IPS-20b (cell line): ENCODE measurements at regions not wholly inside any gene's neighbourhood (a gene's known extent, or its start where the extent isn't known, plus 50 kb on each side); places are given as distances from the start of the nearest gene placed in this dataset.

Experiments
- H3K27ac ChIP-seq: one replicate; pipeline ENCODE4 v1.5.1; 2013; ENCODE audit warnings: low read length
- H3K27me3 ChIP-seq: 2 replicates; pipeline ENCODE4 v1.6.1; 2013; ENCODE audit warnings: mild to moderate bottlenecking, low read length, inconsistent platforms; ENCODE audit not compliant: insufficient read depth
- H3K36me3 ChIP-seq: 2 replicates; pipeline ENCODE4 v1.6.1; 2013; ENCODE audit warnings: low read depth, mild to moderate bottlenecking, inconsistent platforms, low read length, moderate library complexity; ENCODE audit not compliant: insufficient read depth
- H3K4me1 ChIP-seq: 2 replicates; pipeline ENCODE4 v1.6.1; 2013; ENCODE audit warnings: mild to moderate bottlenecking, control low read depth, inconsistent platforms, low read length, moderate library complexity; ENCODE audit not compliant: insufficient read depth
- H3K4me3 ChIP-seq: 2 replicates; pipeline ENCODE4 v1.5.1; 2013; ENCODE audit warnings: mild to moderate bottlenecking, low read length, inconsistent platforms
- H3K9ac ChIP-seq: 2 replicates; pipeline ENCODE4 v1.6.1; 2013; ENCODE audit warnings: low read depth, mild to moderate bottlenecking, inconsistent platforms, low read length, moderate library complexity
- H3K9me3 ChIP-seq: 2 replicates; pipeline ENCODE4 v1.6.1; 2013; ENCODE audit warnings: mild to moderate bottlenecking, low read depth, low read length, inconsistent platforms; ENCODE audit not compliant: insufficient read depth

DNA sequence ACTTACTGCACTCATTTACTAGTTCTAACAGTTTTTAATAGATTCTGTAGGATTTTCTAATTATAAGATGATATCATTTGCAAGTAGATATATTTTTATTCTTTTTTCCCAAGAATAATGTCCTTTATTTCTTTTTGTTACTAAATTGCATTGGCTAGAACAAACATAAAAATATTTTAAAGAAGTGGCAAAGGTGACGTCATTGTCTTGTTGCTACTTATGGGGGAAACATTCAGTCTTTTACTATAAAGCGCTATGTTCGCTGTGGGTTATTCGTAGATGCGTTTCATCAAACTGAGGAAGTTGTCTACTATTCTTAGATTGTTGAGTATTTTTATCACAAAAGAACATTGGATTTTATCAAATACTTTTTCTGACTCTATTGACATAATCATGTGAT, 765.2 kb upstream of the POU3F3 start:
- peaks cover 7% of the 10 kb centered on the region; the same call in 1 of the 2 replicates for H3K4me1 ChIP-seq
- H3K36me3 ChIP-seq: no peaks in the 10 kb centered on the region
- no peaks in the 10 kb centered on the region; the same call in 1 of the 2 replicates for H3K9me3 ChIP-seq
- no peak overlapping the region for H3K27ac ChIP-seq
- H3K4me3 ChIP-seq: no peak overlapping the region
- H3K27me3 ChIP-seq: no peaks in the 10 kb centered on the region
- no peak overlapping the region for H3K9ac ChIP-seq

DNA sequence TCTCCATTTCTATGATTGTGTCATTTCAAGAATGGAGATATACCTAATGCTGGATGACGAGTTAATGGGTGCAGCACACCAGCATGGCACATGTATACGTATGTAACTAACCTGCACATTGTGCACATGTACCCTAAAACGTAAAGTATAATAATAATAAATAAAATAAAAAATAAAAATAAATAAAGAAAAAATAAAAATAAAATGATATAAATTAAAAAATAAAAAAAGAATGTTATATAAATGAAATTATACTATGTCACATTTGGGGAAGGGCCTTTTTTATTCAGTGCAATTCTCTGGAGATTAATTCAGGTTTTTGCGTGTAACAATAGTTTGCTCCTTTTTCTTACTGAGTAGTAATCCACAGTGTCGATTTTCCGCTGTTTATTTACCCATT, 763.5 kb upstream of the POU3F3 start:
- H3K36me3 ChIP-seq: no peaks in the 10 kb centered on the region
- H3K9me3 ChIP-seq: no peaks in the 10 kb centered on the region; the same call in 1 of the 2 replicates
- H3K4me1 ChIP-seq: peaks cover 7% of the 10 kb centered on the region; the same call in 1 of the 2 replicates
- H3K4me3 ChIP-seq: no peak overlapping the region
- H3K9ac ChIP-seq: no peak overlapping the region
- no peaks in the 10 kb centered on the region for H3K27me3 ChIP-seq
- no peak overlapping the region for H3K27ac ChIP-seq

DNA sequence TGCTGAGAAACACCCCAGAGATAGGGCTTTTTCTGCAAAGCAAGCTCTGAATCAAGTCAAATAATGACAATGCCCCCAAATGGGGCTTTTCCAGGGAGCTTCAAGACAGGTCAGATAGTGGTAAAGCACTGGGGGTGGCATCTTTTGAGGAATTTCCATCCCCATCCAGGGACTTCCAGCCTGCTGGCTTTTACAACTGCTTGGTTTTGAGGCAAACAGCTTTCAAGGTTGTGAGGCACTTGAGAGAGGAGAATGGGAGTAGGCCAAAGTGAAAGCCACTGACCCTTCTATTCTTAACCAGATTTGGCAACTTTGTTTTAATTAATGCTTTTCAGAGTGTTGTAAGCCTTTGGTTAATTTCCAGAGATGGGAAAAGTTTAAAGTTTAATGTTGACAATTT, 762.0 kb upstream of the POU3F3 start:
- H3K27ac ChIP-seq: no peak overlapping the region
- H3K4me1 ChIP-seq: peaks cover 7% of the 10 kb centered on the region; the same call in 1 of the 2 replicates
- H3K27me3 ChIP-seq: no peaks in the 10 kb centered on the region
- no peaks in the 10 kb centered on the region for H3K36me3 ChIP-seq
- H3K9me3 ChIP-seq: no peaks in the 10 kb centered on the region; the same call in 1 of the 2 replicates
- no peak overlapping the region; the same call in 1 of the 2 replicates for H3K9ac ChIP-seq
- no peak overlapping the region for H3K4me3 ChIP-seq

DNA sequence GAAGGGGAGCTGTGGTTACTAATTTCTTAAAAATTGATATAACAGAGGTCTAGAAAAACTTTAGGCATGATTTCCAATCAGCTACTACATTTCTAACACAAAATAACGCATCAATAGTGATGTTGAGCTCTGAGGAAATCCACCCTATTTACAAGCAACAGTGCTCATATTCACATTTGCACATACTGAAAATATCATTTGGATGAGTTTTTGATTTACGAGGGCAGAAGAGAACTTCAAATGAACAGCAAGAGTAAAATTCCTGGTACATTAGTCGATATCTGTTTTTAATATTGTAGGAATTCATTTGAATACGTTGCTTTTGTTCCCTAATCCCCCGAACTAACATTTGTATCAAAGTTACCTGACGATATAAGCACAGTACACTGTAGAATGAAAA, 761.0 kb upstream of the POU3F3 start:
- Histone ChIP-seq H3K4me1 (peaks cover 7% of the 10 kb centered on the region; the same call in 1 of the 2 replicates), H3K27me3 (no peaks in the 10 kb centered on the region), H3K36me3 (no peaks in the 10 kb centered on the region), H3K4me3 (no peak overlapping the region), H3K9me3 (no peaks in the 10 kb centered on the region; the same call in 1 of the 2 replicates), H3K9ac (no peak overlapping the region), H3K27ac (no peak overlapping the region)

DNA sequence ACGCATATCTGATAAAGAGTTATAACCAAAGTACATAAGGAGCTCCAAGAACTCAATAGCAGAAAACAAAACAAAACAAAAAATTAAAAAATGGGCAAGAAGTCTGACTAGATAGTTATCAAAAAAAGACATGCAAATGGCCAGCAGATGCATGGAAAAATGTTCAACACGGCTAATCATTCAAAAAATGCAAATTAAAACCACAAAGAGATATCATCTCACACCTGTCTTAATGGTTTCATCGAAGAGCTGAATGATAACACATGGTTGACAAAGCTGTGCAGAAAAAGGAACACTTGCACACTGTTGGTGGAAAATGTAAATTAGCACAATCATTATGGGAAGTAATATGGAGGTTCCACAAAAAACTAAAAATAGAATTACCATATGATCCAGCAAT, 751.3 kb upstream of the POU3F3 start:
- Histone ChIP-seq H3K9ac (no peak overlapping the region), H3K36me3 (no peaks in the 10 kb centered on the region), H3K4me1 (no peaks in the 10 kb centered on the region), H3K27me3 (no peaks in the 10 kb centered on the region), H3K4me3 (no peak overlapping the region), H3K9me3 (no peaks in the 10 kb centered on the region; the same call in 1 of the 2 replicates), H3K27ac (no peak overlapping the region)

DNA sequence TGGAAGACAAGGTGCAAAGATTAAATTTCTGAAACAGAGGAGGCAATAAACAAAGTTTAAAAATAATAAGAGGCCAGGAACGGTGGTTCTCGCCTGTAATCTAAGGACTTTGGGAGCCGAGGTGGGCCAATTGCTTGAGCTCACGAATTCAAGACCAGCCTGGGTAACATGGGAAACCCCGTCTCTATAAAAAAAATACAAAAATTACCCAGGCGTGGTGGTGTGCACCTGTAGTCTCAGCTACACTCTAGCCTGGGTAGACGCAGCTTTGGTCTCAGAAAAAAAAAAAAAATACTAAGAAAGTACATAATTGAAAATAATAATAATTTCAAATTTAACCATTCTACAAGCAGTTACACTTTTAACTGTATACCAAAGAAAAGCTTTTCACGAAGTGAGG, 744.6 kb upstream of the POU3F3 start:
- no peaks in the 10 kb centered on the region for H3K27me3 ChIP-seq
- no peak overlapping the region for H3K27ac ChIP-seq
- no peak overlapping the region for H3K9ac ChIP-seq
- no peaks in the 10 kb centered on the region for H3K4me1 ChIP-seq
- no peaks in the 10 kb centered on the region for H3K36me3 ChIP-seq
- H3K4me3 ChIP-seq: no peak overlapping the region
- no peaks in the 10 kb centered on the region; the same call in 1 of the 2 replicates for H3K9me3 ChIP-seq

DNA sequence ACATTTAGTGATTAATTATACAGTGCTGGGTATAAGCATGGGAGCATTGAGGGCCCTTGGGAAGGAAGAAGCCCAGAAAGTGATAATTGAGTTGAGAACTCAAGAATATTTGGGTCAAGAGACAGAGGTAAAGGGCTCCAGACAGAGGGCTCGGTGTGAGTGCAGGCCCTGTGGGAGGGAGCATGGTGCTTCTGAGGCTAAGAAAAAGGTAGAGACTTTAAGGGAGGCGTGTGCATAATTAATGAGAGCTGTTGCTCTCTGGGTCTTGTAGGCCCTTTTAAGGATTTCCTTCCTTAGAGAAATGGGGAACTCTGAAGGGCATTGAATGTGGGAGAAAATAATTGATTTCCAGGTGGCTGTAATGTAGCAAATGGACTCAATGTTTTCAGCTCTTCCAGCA, 735.0 kb upstream of the POU3F3 start:
- no peak overlapping the region for H3K4me3 ChIP-seq
- no peaks in the 10 kb centered on the region for H3K27me3 ChIP-seq
- H3K9ac ChIP-seq: no peak overlapping the region
- no peak overlapping the region for H3K27ac ChIP-seq
- H3K36me3 ChIP-seq: no peaks in the 10 kb centered on the region
- H3K4me1 ChIP-seq: no peaks in the 10 kb centered on the region; the same call in 1 of the 2 replicates
- no peaks in the 10 kb centered on the region for H3K9me3 ChIP-seq

DNA sequence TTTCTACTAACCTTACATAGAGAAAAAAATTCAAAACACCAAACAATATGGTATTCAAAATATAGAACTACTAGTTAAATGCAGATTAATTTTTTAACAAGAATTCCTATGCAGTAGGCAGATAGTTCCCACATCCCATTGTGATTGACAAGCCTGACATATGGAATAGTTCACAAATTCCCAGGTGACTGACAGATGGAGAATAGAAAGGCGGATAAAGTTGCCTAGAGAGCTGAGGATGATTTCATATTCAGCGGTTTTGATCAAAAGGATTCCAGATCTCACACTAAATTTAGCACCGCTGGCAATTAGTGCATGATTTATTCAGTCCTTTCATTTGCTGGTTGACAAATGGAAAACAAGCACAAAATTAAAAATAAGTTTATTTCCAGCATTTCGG, 733.7 kb upstream of the POU3F3 start:
- H3K9me3 ChIP-seq: no peaks in the 10 kb centered on the region
- H3K27me3 ChIP-seq: no peaks in the 10 kb centered on the region
- H3K4me3 ChIP-seq: no peak overlapping the region
- no peaks in the 10 kb centered on the region; the same call in 1 of the 2 replicates for H3K4me1 ChIP-seq
- no peak overlapping the region for H3K27ac ChIP-seq
- H3K36me3 ChIP-seq: no peaks in the 10 kb centered on the region
- no peak overlapping the region for H3K9ac ChIP-seq

DNA sequence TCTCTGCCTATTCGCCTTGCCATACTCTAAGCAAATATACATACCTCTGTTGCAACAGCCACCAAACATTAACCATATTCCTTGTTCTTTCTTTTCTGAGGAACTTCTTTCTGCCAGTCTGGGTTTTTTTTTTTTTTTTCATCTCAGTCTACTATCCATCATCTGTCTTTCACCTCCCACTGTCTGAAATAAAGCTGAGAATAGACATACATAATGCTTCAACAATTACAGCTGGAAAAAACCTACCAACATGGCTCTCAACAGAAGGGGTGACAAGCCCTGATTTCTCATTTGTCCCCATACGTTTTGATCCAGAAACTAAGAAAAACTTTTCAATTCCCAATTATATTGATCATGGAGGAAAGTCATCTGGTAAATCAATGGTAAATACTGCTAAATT, 728.8 kb upstream of the POU3F3 start:
- no peaks in the 10 kb centered on the region for H3K9me3 ChIP-seq
- no peaks in the 10 kb centered on the region for H3K36me3 ChIP-seq
- H3K27ac ChIP-seq: no peak overlapping the region
- no peak overlapping the region for H3K4me3 ChIP-seq
- H3K27me3 ChIP-seq: no peaks in the 10 kb centered on the region
- peaks cover 7% of the 10 kb centered on the region; the same call in 1 of the 2 replicates for H3K4me1 ChIP-seq
- H3K9ac ChIP-seq: no peak overlapping the region

DNA sequence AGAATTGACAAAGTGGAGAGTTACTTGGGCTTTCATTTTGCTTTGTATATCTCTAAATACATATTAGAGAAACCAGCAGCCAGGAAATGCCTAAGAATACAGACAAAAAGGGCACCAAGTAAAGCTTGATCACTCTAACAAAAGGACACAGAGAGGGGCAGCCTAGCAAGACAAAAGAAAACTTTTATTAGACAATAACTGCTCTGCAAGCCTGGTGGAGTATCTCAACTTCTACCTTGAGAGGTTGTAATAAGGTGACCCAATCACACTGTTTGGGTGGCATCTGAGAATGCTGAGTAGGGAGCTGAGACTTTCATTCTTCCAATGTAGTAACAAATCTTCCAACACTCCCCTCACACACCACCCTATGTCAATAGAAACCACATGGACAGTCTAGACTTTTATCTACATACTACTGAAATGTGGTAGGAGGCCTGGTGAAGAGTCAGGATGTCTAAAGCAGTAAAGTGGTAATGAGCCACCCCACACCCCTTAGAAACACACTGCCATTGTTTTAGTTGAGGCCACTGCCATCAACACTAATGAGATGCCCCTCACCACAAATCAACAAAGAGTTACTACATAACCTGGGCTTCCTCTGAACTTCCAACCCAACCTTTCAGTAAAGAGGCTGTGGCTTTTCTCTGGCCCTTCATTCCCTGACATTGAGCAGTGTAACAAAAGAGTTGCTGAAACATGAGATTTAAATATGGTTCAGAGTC, 726.7 kb upstream of the POU3F3 start:
- H3K4me3 ChIP-seq: no peak overlapping the region
- H3K27me3 ChIP-seq: no peaks in the 10 kb centered on the region
- no peak overlapping the region for H3K9ac ChIP-seq
- H3K36me3 ChIP-seq: no peaks in the 10 kb centered on the region
- H3K27ac ChIP-seq: no peak overlapping the region
- peaks cover 7% of the 10 kb centered on the region; the same call in 1 of the 2 replicates for H3K4me1 ChIP-seq
- H3K9me3 ChIP-seq: no peaks in the 10 kb centered on the region

DNA sequence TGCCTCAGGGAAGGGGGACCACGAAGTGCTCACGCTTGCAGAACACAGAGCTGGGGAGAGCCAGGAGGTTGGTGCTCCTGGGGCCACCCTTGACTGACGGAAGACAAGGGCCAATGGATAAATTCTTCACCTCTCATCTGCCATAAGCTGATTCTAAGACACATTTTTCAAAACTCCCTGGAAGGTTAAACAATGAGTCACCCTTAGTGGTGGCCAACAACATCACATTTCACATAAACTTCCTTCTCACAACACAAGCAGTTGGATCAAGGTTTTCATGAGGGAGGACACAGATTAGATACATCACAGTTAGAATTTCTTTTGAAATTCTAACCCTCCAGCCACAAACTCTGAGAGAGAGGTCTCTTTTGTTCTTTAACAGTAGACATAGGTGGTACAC, 713.6 kb upstream of the POU3F3 start:
- Histone ChIP-seq H3K4me1 (no peaks in the 10 kb centered on the region), H3K9me3 (no peaks in the 10 kb centered on the region), H3K9ac (no peak overlapping the region), H3K4me3 (no peak overlapping the region), H3K36me3 (no peaks in the 10 kb centered on the region), H3K27me3 (no peaks in the 10 kb centered on the region), H3K27ac (no peak overlapping the region)

DNA sequence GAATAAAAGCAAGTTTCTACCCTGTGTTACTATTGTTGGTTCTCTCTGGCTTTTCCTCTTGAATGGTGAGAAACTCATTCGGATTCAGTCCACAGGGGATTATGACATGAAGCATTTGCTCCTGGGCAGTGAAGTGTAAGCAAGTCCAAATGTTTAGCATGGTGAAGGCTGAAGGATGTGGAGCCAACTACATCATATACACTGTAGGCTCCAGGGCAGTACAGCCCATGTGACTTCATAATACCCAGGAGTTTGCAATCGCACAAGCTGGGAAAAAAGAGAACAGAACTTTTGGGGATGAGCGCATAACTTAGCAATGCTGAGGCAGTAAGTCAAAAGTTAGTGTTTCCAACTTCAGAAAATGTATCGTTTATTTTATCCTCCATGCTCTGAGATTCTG, 695.7 kb upstream of the POU3F3 start:
- Histone ChIP-seq H3K27me3 (no peaks in the 10 kb centered on the region), H3K27ac (no peak overlapping the region), H3K36me3 (no peaks in the 10 kb centered on the region)

More for the DNA sequence above, 695.7 kb upstream of the POU3F3 start:
- Histone ChIP-seq H3K9me3 (no peaks in the 10 kb centered on the region), H3K4me3 (no peak overlapping the region), H3K4me1 (no peaks in the 10 kb centered on the region), H3K9ac (no peak overlapping the region)
